Myocyte (in vitro differentiated cells): ENCODE measurements at regions not wholly inside any gene's neighbourhood (a gene's known extent, or its start where the extent isn't known, plus 50 kb on each side); places are given as distances from the start of the nearest gene placed in this dataset.

Experiments
- DNase-seq: peaks from one replicate; pipeline ENCODE4 v3.0.0-alpha.2; 2012; ENCODE audit warnings: low read depth

DNA sequence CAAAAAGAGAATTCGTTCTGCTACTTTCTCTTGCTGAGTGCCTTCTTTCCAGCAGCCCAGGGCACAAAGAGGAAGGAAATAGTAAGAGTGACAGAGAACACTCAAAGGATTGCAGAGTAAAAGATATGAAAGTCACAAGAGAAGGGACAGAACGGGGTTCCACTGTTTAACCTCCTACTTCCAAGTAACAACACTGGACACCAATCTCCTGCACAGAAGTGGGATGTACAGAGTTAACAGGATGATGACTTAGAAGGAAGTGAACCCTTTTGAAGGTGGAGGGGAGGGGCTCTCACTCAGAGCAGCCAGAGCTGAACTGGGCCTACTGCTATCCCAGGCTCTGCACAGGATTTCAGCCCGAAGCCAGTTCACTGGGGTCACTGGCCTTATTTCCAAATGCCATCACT is 130.1 kb upstream of the PRICKLE2 start:
- no peak for DNase-seq

DNA sequence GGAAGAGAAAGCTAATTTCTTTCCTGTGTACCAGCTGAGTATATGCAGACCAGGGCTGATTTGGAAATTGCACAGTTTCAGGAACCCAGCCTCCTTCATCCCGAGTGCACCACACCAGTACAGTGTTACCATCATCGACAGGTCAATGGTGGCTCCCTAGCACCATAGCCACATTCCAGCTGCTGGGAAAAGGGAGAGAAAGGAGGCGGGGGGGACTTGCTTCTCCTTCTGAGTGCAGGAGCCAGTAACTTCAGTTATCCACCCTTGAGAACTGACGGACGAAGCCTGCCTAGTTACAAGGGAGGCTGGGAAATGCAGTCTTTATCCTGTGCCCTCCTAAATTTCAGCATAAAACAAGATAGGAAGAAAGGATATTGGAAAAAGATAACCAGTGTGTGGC is 129.7 kb upstream of the PRICKLE2 start:
- no peak for DNase-seq

DNA sequence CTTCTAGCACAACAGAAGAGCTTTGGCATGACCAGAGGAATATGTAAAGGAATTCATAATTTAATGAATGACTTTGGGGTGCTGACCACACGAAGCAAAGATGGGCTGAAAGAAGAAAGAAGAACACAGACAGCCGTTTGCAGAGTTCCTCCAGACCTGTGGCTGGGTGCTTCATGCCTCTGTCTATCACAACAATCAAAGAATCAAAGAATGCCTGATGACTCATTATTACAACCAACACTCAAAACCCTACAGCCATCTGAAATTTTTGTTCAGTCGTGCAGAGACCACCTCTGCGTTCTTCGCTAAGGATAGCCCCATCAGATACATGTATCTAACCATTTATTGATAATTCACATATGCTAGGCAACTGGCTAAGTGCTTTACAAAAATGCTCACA is 129.0 kb upstream of the PRICKLE2 start:
- no peak for DNase-seq

DNA sequence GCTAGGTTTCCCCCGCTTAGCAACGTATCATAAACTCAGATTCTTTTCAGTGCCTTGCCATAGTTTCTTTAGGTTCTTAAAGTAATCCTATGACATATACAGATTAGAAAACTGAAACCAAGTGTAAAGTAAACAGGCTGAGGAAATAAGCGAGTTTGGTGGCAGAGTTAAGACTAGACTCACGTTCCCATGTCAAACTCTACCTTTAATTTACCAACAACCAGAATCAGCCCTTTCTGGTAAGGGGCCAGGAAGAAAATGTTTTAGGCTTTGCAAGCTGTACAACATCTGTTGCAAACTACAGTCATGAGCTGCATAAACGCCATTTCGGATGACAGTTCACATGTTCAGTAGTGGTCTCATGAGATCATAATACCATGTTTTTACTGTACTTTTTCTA is 128.0 kb upstream of the PRICKLE2 start:
- DNase-seq = peak; percentile 26

- DNase-seq = peak; percentile 26
These were observed 127.3 kb upstream of the PRICKLE2 start for GRCh38 chr3:64352639-64352992.

GRCh38 chr3:64351713-64352638 is 126.7 kb upstream of the PRICKLE2 start:
- DNase-seq = peak; percentile 64

GRCh38 chr3:64349551-64349950 is 124.3 kb upstream of the PRICKLE2 start:
- no peak for DNase-seq

DNA sequence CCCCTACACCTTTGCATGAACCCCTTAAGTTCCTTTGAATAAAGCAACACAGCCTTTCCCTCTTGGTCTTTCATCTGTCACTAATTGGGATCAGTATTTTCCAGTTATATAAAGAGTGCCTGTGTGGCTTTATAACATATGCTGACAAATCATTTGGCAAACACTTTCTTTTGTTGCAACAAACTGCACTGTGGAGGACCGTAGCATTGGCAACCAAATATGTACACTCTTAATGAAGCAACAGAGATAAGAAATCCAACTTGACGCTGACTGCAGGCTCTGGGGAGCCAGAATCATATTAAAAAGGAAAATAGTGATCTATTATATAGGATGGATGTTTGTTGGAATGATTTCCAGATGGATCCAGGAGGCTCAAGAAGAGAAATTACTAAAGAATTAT is 120.1 kb upstream of the PRICKLE2 start:
- no peak for DNase-seq

GRCh38 chr3:64344721-64345207 is 119.5 kb upstream of the PRICKLE2 start:
- no peak for DNase-seq

- DNase-seq = peak; percentile 56
These were observed 118.6 kb upstream of the PRICKLE2 start for GRCh38 chr3:64343689-64344430.

GRCh38 chr3:64342940-64343688 is 117.8 kb upstream of the PRICKLE2 start:
- DNase-seq = peak; percentile 60

DNA sequence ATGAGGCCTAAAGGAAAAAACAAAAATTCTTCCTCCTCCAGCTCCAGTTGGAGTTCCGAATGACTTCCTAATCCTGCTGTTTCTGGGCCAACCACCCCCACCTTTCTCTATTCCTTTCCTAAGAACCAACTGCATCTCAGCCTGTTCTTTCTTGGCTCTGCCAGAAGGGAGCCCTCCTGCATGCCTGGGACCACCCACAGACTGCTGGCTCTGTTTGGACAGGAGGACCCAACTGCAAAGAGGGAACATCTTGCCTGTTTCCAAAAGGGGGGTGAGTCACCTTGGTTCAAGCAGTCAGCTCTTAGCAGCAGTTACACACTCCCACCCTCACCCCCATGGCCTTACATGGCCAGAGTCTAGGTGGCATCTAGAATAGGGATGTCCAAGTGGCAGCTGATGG is 116.0 kb upstream of the PRICKLE2 start:
- DNase-seq = no peak

GRCh38 chr3:64340641-64341101 is 115.4 kb upstream of the PRICKLE2 start:
- DNase-seq = no peak

DNA sequence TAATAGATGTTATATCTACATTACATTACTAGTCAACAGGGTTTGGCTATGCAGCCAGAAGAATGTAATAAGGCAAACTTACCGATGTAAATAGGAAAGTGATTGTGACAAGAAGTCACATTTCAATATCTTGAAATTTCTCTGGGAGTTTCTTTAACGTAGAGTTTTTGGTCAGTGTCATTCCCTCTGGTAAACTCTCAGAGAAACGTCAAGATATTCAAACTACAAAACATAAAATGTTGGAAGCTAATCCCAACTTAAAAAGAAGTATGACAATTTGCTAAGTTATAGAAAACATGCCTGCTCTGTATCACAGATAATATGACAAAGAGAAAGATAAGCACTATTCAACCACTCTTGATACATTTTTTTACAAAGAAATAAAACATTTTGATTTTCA is 111.2 kb upstream of the PRICKLE2 start:
- DNase-seq = no peak

DNA sequence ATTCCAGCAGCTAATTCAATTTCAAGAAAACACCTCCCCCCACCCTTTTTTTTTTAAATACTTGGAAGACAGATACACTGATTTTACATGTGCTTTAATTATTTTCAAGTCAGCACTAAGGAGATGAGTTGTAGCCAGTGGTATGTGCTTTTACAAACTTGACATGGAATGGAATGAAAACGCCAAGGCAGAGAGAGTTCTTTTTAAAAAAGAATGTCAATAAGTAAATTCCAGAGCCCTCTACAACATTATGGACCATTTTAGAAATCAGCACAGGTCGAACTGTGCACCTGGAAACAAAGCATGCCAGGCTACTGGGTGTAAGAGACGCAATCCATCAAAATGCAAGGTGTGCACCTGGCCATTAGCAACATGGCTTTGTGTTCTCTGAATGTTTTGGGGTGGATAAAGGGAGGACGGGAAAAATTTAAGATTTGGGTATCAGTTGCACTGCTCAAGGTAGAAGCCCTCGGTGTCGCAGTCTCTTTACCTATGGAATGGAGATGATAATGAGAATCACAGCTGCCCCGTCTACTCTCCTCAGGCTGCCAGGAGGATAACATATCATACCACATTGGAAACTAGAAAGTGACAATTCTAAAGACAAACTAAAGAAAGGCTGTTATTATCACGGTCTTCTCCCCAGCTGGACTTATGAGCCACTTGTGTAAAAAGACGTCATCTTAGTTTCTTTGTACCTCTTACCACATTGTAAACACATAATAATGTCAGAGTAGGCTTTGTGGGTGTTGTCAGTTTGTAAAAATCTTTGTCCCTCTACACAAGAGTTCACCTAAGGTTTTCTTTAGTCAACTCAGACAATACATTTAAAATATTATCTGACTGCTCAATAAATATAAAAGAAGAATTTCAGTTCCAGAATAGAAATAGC is 107.4 kb upstream of the PRICKLE2 start:
- DNase-seq = no peak

- DNase-seq = no peak
These were observed 106.3 kb upstream of the PRICKLE2 start for GRCh38 chr3:64331605-64332004.

DNA sequence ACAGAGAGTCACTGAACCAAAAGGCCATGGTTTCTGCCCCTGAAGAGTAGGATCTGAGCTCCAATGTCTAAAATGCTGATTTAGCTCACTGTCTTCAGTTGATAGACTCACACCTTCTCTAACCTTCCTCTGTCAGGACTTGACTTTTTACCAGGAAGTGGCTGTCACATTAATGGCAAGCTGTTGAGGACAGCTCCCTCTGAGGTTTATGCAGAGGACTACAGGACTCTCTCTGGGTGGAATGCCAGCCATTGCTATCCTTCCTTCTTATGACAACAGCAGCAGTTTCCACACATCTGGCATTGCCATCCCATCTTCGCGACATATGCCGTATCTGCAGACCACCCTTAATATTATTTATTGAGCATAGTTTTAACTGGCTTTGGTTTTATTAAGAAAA is 103.8 kb upstream of the PRICKLE2 start:
- no peak for DNase-seq

GRCh38 chr3:64327100-64327804 is 102.0 kb upstream of the PRICKLE2 start:
- no peak for DNase-seq

DNA sequence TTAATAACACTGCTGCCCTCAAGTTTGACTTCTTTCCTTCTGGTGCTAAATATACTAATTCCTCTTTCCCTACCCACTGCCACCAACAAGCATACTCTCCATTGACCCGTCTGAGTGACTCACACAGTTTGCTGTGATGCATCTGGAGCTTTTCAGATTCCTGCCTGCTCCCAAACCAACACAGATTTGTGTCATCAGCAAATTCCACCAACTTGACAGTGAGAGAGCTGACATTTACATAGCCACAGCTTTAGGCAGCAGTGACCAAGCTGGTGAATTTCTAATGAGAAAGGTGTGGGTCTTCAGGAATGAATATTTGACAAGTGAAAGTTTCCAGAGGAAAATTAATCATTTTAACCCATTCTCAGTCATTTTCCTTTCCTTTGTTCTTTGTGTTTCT is 96.5 kb upstream of the PRICKLE2 start:
- peak; percentile 89 for DNase-seq

GRCh38 chr3:64319391-64319790 is 94.1 kb upstream of the PRICKLE2 start:
- DNase-seq = no peak
